HG03469 (cell line): ENCODE measurements at regions not wholly inside any gene's neighbourhood (a gene's known extent, or its start where the extent isn't known, plus 50 kb on each side); places are given as distances from the start of the nearest gene placed in this dataset.
"Not testable (repeated sequence)": the region's sequence is repeated elsewhere in the genome, so short reads cannot be mapped to it uniquely, and the experiment has no call there.

ENCODE experiments used
- ATAC-seq: cut with Tn5 transposase; IDR thresholded peaks from one replicate; pipeline ENCODE4 v1.9.1; 2021; ENCODE audit warnings: mild to moderate bottlenecking, moderate library complexity, moderate number of reproducible peaks; ENCODE audit not compliant: unreplicated experiment

- ATAC-seq = no peak
Observed at GRCh38 chr4:108416831-108417230, 203.5 kb upstream of the RPL34 start.

GRCh38 chr4:108415389-108415788 is 205.0 kb upstream of the RPL34 start:
- no peak for ATAC-seq

- ATAC-seq = no peak
Observed at GRCh38 chr4:108411836-108412235, 208.5 kb upstream of the RPL34 start.

GRCh38 chr4:108409691-108410090 is 210.7 kb upstream of the RPL34 start:
- ATAC-seq = not testable (repeated sequence)

GRCh38 chr4:108405586-108405985 is 214.8 kb upstream of the RPL34 start:
- no peak for ATAC-seq

GRCh38 chr4:108400309-108400708 is 220.1 kb upstream of the RPL34 start:
- no peak for ATAC-seq

- no peak for ATAC-seq
Observed at GRCh38 chr4:108399610-108400265, 220.6 kb upstream of the RPL34 start.

GRCh38 chr4:108398836-108399235 is 221.5 kb upstream of the RPL34 start:
- no peak for ATAC-seq

- no peak for ATAC-seq
Observed at GRCh38 chr4:108398316-108398715, 222.1 kb upstream of the RPL34 start.

- ATAC-seq = no peak
Observed at GRCh38 chr4:108397850-108398249, 222.5 kb upstream of the RPL34 start.

- no peak for ATAC-seq
Observed at GRCh38 chr4:108396900-108397497, 223.4 kb upstream of the RPL34 start.

GRCh38 chr4:108395786-108396185 is 224.6 kb upstream of the RPL34 start:
- no peak for ATAC-seq

GRCh38 chr4:108393890-108394472 is 225.2 kb upstream of the LEF1 start:
- no peak for ATAC-seq

- ATAC-seq = no peak
Observed at GRCh38 chr4:108391701-108392455, 223.1 kb upstream of the LEF1 start.

- no peak for ATAC-seq
Observed at GRCh38 chr4:108385076-108385475, 216.3 kb upstream of the LEF1 start.

- ATAC-seq = no peak
Observed at GRCh38 chr4:108384544-108384943, 215.8 kb upstream of the LEF1 start.

GRCh38 chr4:108383157-108383556 is 214.4 kb upstream of the LEF1 start:
- ATAC-seq = no peak

GRCh38 chr4:108382751-108383150 is 214.0 kb upstream of the LEF1 start:
- ATAC-seq = no peak

GRCh38 chr4:108378164-108378563 is 209.4 kb upstream of the LEF1 start:
- no peak for ATAC-seq

GRCh38 chr4:108377021-108377420 is 208.3 kb upstream of the LEF1 start:
- ATAC-seq = no peak

- no peak for ATAC-seq
Observed at GRCh38 chr4:108375434-108375833, 206.7 kb upstream of the LEF1 start.

- no peak for ATAC-seq
Observed at GRCh38 chr4:108372681-108373080, 203.9 kb upstream of the LEF1 start.
